Endothelial cell of umbilical vein (primary cell): ENCODE measurements at regions not wholly inside any gene's neighbourhood (a gene's known extent, or its start where the extent isn't known, plus 50 kb on each side); places are given as distances from the start of the nearest gene placed in this dataset.

Experiments
- BruUV-seq: library from RNA; stranded (reverse); fragments of 400-500 nt; replicated peaks from 2 replicates; lab custom pipeline; 2021; lab: Mats Ljungman, UMichigan
- CTCF ChIA-PET: fragments of 300-600, 350-600 bp; sonication (Branson Sonifier 250); formaldehyde crosslinking; loops from one replicate; lab custom pipeline; 2021; ENCODE audit warnings: antibody characterized with exemption, inconsistent platforms; lab: Charles Lee
- POLR2A ChIA-PET: fragments of 300-600, 350-600 bp; sonication (Branson Sonifier 250); formaldehyde crosslinking; loops from one replicate; lab custom pipeline; 2021; ENCODE audit warnings: antibody characterized with exemption, inconsistent platforms; lab: Charles Lee
- DNase-seq: peaks from one replicate; pipeline ENCODE4 v3.0.0-alpha.2; 2011; ENCODE audit warnings: low read depth, low spot score
- FAIRE-seq: peaks from 2 replicates; lab custom pipeline; 2011; peaks lifted over from hg19 to GRCh38; lab: Jason Lieb, UNC
- H2AFZ ChIP-seq: 2 replicates; pipeline ENCODE4 v1.6.0; 2012; ENCODE audit warnings: low read depth, low read length, control low read depth, inconsistent platforms
- H3K27ac ChIP-seq: 2 replicates; pipeline ENCODE4 v1.5.1; 2011; ENCODE audit warnings: low read depth, mild to moderate bottlenecking, control low read depth, low read length, moderate library complexity; ENCODE audit not compliant: insufficient read depth
- H3K27me3 ChIP-seq, 2 experiments: 2 replicates each; pipeline versions ENCODE4 v1.6.0 to v1.6.1; 2011; ENCODE audit warnings: low read length in 2 of 2, mixed read lengths in 1 of 2; ENCODE audit not compliant: control insufficient read depth in 2 of 2, insufficient read depth in 2 of 2
- H3K36me3 ChIP-seq, 2 experiments: 2 replicates in 1 of 2; 3 replicates in 1 of 2; pipeline ENCODE4 v1.5.1; 2011; ENCODE audit warnings: low read length in 2 of 2, mild to moderate bottlenecking in 1 of 2, moderate library complexity in 1 of 2; ENCODE audit not compliant: control insufficient read depth in 2 of 2, insufficient read depth in 2 of 2; ENCODE audit errors: extremely low read depth in 1 of 2
- H3K4me1 ChIP-seq: 3 replicates; pipeline ENCODE4 v1.5.1; 2011; ENCODE audit warnings: mild to moderate bottlenecking, low read length; ENCODE audit not compliant: control insufficient read depth, insufficient read depth; ENCODE audit errors: extremely low read depth
- H3K4me2 ChIP-seq: 2 replicates; pipeline ENCODE4 v1.6.1; 2011; ENCODE audit warnings: low read length, control low read depth, mixed read lengths; ENCODE audit not compliant: insufficient read depth
- H3K4me3 ChIP-seq, 3 experiments: fragments of 200-600 bp in 1 of 3; sonication (generic), shearing (Covaris generic) in 1 of 3; replicated peaks in 1 of 3; 2 replicates each; pipeline ENCODE4 v1.5.1; 2011 to 2016; ENCODE audit warnings: control low read depth in 3 of 3, low read length in 3 of 3, mild to moderate bottlenecking in 2 of 3, inconsistent platforms in 1 of 3, low read depth in 1 of 3, moderate library complexity in 1 of 3; ENCODE audit not compliant: insufficient read depth in 1 of 3
- H3K79me2 ChIP-seq: 2 replicates; pipeline ENCODE4 v1.6.0; 2012; ENCODE audit warnings: low read length, inconsistent platforms; ENCODE audit not compliant: control insufficient read depth, insufficient read depth
- H3K9ac ChIP-seq: replicated peaks from 2 replicates; pipeline ENCODE3; 2011; ENCODE audit warnings: low read length, control low read depth; ENCODE audit not compliant: insufficient read depth; ENCODE audit errors: extremely low read depth
- H3K9me1 ChIP-seq: replicated peaks from 3 replicates; pipeline ENCODE4 v1.6.0; 2011; ENCODE audit warnings: mild to moderate bottlenecking, low read length; ENCODE audit not compliant: control insufficient read depth, insufficient read depth; ENCODE audit errors: extremely low read depth
- H3K9me3 ChIP-seq: replicated peaks from 2 replicates; pipeline ENCODE4 v1.5.1; 2012; ENCODE audit warnings: low read length, inconsistent platforms; ENCODE audit not compliant: control insufficient read depth, insufficient read depth
- H4K20me1 ChIP-seq: replicated peaks from 2 replicates; pipeline ENCODE3; 2011; ENCODE audit warnings: mild to moderate bottlenecking, low read length; ENCODE audit not compliant: control insufficient read depth, insufficient read depth; ENCODE audit errors: extremely low read depth
- EZH2 ChIP-seq: IDR thresholded peaks from 2 replicates; pipeline ENCODE4 v1.6.1; 2012; ENCODE audit warnings: borderline replicate concordance, low read depth, mild to moderate bottlenecking, moderate library complexity, low read length, inconsistent platforms; ENCODE audit not compliant: severe bottlenecking
- JUN ChIP-seq: IDR thresholded peaks from 2 replicates; pipeline ENCODE4 v1.6.1; 2011; ENCODE audit warnings: borderline replicate concordance, low read depth; ENCODE audit not compliant: insufficient read length, insufficient read depth
- POLR2A ChIP-seq: IDR thresholded peaks from 2 replicates; pipeline ENCODE4 v1.6.1; 2012; ENCODE audit warnings: low read depth, mild to moderate bottlenecking, control low read depth, low read length
- dilution Hi-C: fragments of 300-500 bp; cut with MboI; formaldehyde crosslinking; loops from one replicate; pipeline ENCODE4 v1.15.0; 2019; ENCODE audit warnings: low sequenced_read_pairs; ENCODE audit not compliant: extremely low pct_ligation_motif_present
- intact Hi-C: fragments of 100-400 bp; cut with micrococcal nuclease; formaldehyde crosslinking; loops from one replicate; pipeline ENCODE4 v1.10.0; 2022
- TF ChIP-seq, protein P1 (sequence below), 2 donors: IDR thresholded peaks; 1 replicate in 1 of 2; 2 replicates in 1 of 2; pipeline ENCODE4 v1.5.1; 2011; ENCODE audit warnings: low read length in 2 of 2, mild to moderate bottlenecking in 2 of 2, moderate library complexity in 2 of 2, control low read depth in 1 of 2, inconsistent platforms in 1 of 2, low read depth in 1 of 2; ENCODE audit not compliant: insufficient read depth in 1 of 2; ENCODE audit errors: extremely low read depth in 1 of 2

DNA sequence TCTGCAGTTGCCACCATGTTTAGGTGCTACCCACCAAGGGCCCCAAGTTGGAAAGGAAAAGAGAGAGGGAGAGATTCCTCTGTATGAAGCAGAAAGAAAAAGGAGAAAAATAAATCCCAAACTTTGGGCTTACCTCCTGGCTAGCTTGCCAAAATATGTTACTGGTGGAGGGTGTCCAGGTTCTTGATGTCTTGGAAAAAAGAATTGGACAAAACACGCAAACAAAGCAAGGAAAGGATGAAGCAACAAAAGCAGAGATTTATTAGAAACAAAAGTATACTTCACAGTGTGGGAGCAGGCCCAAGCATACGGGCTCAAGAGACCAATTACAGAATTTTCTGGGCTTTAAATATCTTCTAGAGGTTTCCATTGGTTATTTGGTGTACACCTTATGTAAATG lies 204.5 kb upstream of the LRRC7 start:
- H3K79me2 ChIP-seq = no peaks in the 10 kb centered on the region
- H4K20me1 ChIP-seq = no peaks in the 10 kb centered on the region
- no peaks in the 10 kb centered on the region for H3K9me1 ChIP-seq
- no peak overlapping the region for H2AFZ ChIP-seq
- DNase-seq (no peak), FAIRE-seq (no peak)
- TF ChIP-seq EZH2 (no peak), POLR2A (no peak)
- TF ChIP-seq, protein P1, sequence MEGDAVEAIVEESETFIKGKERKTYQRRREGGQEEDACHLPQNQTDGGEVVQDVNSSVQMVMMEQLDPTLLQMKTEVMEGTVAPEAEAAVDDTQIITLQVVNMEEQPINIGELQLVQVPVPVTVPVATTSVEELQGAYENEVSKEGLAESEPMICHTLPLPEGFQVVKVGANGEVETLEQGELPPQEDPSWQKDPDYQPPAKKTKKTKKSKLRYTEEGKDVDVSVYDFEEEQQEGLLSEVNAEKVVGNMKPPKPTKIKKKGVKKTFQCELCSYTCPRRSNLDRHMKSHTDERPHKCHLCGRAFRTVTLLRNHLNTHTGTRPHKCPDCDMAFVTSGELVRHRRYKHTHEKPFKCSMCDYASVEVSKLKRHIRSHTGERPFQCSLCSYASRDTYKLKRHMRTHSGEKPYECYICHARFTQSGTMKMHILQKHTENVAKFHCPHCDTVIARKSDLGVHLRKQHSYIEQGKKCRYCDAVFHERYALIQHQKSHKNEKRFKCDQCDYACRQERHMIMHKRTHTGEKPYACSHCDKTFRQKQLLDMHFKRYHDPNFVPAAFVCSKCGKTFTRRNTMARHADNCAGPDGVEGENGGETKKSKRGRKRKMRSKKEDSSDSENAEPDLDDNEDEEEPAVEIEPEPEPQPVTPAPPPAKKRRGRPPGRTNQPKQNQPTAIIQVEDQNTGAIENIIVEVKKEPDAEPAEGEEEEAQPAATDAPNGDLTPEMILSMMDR (IDR thresholded peaks at IDR 0.05; ENCODE audit: extremely low read depth in 1 of 2, insufficient read depth in 1 of 2, low read depth in 1 of 2, low read length in 2 of 2) = no peak
- dilution Hi-C loops (no loop called here), intact Hi-C loops (no loop called here)
- no peaks in the 10 kb centered on the region for H3K27me3 ChIP-seq
- no peak overlapping the region for H3K4me2 ChIP-seq
- no TSS peak for BruUV-seq
- CTCF ChIA-PET = no interaction called here
- POLR2A ChIA-PET = no interaction called here
- H3K4me1 ChIP-seq = no peaks in the 10 kb centered on the region
- H3K36me3 ChIP-seq = no peaks in the 10 kb centered on the region
- H3K9me3 ChIP-seq = no peaks in the 10 kb centered on the region
- no peak overlapping the region for H3K4me3 ChIP-seq
- no peak overlapping the region for H3K9ac ChIP-seq
- no peak overlapping the region for H3K27ac ChIP-seq

DNA sequence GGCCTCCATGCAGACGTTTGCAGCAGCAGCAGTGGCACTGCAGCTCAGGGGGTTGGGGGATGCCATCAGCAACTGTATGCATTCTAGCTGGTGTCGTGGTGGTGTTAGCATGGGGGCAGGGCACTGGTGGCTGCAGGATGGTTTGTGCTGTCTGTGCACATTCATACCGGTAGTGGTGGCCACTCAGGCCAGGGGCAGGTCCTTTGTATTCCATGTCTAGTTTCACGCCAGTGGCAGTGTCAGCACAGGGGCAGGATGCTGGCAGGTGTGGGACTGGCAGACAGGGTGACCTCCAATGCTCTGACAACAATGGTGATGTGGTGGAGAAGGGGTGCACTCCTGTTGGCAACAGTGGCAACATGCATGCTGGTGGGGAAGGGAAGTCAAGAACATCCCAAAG lies 194.2 kb upstream of the LRRC7 start:
- H4K20me1 ChIP-seq = no peaks in the 10 kb centered on the region
- ChIA-PET POLR2A (no interaction called here), CTCF (no interaction called here)
- dilution Hi-C loops = no loop called here
- H3K9me1 ChIP-seq = no peaks in the 10 kb centered on the region
- no peak overlapping the region for H2AFZ ChIP-seq
- no TSS peak for BruUV-seq
- no peaks in the 10 kb centered on the region for H3K9me3 ChIP-seq
- H3K4me1 ChIP-seq = no peaks in the 10 kb centered on the region
- no peak overlapping the region for H3K27ac ChIP-seq
- H3K79me2 ChIP-seq = no peaks in the 10 kb centered on the region
- no peaks in the 10 kb centered on the region for H3K27me3 ChIP-seq
- DNase-seq = no peak
- intact Hi-C loops = no loop called here
- no peak for FAIRE-seq
- H3K9ac ChIP-seq = no peak overlapping the region
- TF ChIP-seq POLR2A (no peak), JUN (no peak)
- H3K36me3 ChIP-seq = no peaks in the 10 kb centered on the region
- no peak overlapping the region for H3K4me3 ChIP-seq
- no peak overlapping the region for H3K4me2 ChIP-seq
